Right ventricle myocardium inferior (tissue), 1 donor: ENCODE measurements at regions not wholly inside any gene's neighbourhood (a gene's known extent, or its start where the extent isn't known, plus 50 kb on each side); places are given as distances from the start of the nearest gene placed in this dataset.
A peak's percentile ranks its signal among the peaks of the same experiment; 100 is the strongest.
"Not testable (repeated sequence)": the region's sequence is repeated elsewhere in the genome, so short reads cannot be mapped to it uniquely, and the experiment has no call there.

Source experiments
- ATAC-seq: fragments of 200-7000 bp; cut with Tn5 transposase; one replicate; pipeline ENCODE4 v1.9.1; 2020; ENCODE audit warnings: mild to moderate bottlenecking, moderate library complexity
- DNase-seq: peaks from one replicate; pipeline ENCODE4 v3.0.0; 2021; ENCODE audit errors: missing footprints
- intact Hi-C: fragments of 100-400 bp; cut with DNase I; formaldehyde crosslinking; loops from one replicate; pipeline ENCODE4 v1.11.0; 2022
- donor health status: DM: no; HTN: yes; CAD: no; lungs with severe emphysema.

GRCh38 chr11:44469412-44469811, 96.1 kb upstream of the CD82 start:
- DNase-seq (no peak), ATAC-seq (no peak)
- intact Hi-C loops, result no loop called here

DNA sequence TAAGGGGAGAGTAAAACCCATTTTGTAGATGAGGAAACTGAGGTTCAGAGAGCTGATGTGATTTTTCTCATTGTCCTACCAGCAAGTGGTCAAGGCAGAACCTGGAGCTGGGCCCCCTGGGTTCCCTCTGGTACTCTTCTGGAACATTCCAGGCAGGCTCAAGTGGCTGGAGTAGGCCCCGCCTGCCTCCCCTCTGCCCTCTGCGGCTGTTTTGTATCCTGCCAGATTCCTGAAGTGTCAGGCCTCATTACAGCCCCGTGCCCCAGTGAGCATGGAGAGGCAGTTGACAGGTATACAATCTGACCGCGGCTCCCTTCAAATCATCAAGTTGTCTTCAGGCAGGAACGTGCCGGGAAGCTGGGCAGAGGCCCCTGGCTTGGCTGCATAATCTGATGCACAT, 94.6 kb upstream of the CD82 start:
- intact Hi-C loops, result no loop called here
- ATAC-seq, result peak; percentile 65
- no peak for DNase-seq

DNA sequence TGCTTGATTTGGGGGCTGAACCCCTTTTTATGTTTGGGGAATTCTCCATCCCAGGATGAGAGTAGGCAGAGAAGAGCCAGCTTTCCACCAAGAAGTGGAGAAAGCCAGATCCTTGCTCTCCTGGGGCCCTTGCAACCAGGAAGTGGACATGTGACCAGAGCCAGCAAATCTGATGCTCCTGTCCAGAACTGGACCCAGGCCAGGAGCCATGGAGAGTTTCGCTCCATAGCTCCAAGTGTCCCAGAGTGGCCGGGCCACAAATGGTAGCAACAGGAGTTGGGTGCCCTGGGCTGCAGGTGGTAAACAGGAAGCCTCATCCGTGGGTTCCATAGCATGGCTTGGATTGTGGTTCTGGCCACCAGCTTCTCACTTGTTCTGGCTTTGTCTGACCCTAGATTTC, 93.9 kb upstream of the CD82 start:
- ATAC-seq (no peak), DNase-seq (no peak)
- intact Hi-C loops, result no loop called here

GRCh38 chr11:44472916-44473315, 92.5 kb upstream of the CD82 start:
- DNase-seq (no peak), ATAC-seq (no peak)
- intact Hi-C loops, result no loop called here

GRCh38 chr11:44474702-44475101, 90.8 kb upstream of the CD82 start:
- no peak for DNase-seq
- no peak for ATAC-seq
- intact Hi-C loops, result no loop called here

GRCh38 chr11:44475114-44475686, 90.3 kb upstream of the CD82 start:
- intact Hi-C loops, result no loop called here
- ATAC-seq (peak; percentile 53), DNase-seq (no peak)

- intact Hi-C loops, result loop anchor here (5.0 kb wide), 1 partner anchor 195 kb away; no protein-coding TSS in a partner anchor
- not testable (repeated sequence) for ATAC-seq, DNase-seq
Measured at GRCh38 chr11:44482338-44482737, 83.1 kb upstream of the CD82 start.

DNA sequence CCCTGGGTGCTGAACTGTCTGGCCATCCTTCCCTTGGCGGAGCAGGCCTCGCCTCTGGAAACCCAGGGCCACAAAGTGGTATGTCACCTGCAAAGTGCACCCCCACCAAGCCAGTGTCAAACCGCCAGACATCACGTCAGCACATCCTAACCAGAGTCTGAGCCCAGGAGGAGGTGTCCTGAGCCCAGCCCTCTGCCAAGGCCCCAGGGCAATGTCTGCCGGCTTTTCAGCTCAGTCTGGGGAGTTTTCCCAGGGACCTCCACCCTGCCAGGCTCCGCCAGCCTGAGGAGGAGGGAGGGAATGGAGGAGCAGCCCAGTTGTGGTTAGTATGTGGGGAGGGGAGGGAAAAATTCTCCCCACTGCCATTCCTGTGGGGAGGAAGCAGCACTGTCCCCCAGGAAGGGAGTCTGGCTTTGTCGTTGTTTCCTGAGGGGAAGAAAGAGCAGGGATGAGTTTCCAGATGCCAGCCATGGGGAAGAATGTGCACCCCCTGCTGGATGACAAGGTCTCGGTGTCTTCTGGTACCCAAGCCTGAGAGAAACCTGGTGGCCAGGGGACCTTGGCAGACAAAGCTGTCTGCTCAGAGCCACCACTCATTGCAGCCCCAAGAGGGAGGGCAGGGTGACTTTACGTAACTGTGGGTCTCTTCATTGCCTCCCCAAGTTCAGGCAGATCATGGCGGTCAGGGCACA, 81.4 kb upstream of the CD82 start:
- intact Hi-C loops, result loop anchor here (5.0 kb wide), 1 partner anchor 197 kb away; no protein-coding TSS in a partner anchor
- ATAC-seq (peak; percentile 13), DNase-seq (no peak)

DNA sequence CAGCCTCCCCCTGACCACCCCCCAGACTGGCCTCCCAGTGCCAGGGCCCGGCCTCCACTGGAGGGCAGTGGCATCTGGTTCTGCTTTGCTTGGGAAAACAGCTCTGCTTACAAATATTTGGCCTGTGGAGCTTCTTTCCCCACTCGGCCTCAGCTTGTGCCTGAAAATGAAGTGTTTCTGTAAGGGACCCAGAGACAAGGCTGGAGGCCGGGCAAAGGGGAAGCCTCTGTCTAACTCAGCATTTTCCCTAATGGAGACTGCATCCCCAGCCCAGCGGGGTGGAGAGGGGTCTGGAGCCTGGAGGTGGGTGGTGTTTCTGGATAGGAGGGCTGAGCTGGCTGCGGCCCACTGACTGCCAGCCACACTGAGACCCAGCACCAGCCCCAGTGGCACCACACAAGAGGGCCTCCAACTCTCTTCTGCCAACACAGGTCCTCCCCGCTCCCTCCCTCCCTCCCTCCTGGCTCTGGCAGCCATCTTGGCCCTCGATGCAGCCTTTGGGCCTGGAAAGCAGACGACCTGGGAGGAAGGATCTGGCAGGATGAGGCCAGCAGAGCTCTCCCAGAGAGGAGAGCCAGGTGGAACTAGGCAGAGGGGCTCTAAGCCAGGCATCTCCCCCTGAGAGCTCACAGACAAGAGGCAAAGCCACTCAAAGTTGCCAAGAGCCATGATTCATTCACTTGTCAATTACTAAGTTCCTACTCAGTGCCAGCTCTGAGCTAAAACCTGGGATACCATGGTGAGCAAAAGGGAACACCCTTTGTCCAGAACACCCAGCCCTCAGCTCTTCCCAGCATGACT, 77.1 kb upstream of the CD82 start:
- no peak for ATAC-seq
- intact Hi-C loops, result no loop called here
- DNase-seq, result no peak

DNA sequence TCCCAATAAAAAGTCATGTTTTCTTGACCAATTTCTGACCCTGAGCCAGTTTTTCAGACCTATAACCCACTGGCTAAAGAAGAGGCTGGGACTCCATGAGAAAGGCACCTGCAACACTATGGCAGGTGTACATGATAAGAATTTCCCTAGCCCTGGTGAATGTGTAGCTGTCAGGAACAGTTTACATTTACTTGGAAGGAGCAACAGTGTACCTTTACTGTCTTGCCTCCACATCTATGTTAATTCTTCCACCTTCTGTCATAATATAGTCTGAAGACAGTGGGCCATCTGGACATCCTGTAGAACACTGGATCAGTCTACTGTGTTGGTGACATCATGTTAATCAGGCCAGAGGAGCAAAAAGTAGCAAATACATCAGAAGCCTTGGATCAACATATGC, 72.1 kb upstream of the CD82 start:
- no peak for DNase-seq
- intact Hi-C loops, result no loop called here
- no peak for ATAC-seq

- intact Hi-C loops, result no loop called here
- no peak for DNase-seq
- no peak for ATAC-seq
Measured at GRCh38 chr11:44493930-44494329, 71.5 kb upstream of the CD82 start.

GRCh38 chr11:44494785-44495184, 70.7 kb upstream of the CD82 start:
- no peak for ATAC-seq
- intact Hi-C loops, result no loop called here
- DNase-seq, result no peak

- no peak for ATAC-seq
- intact Hi-C loops, result no loop called here
Measured at GRCh38 chr11:44496391-44496790, 69.1 kb upstream of the CD82 start.

GRCh38 chr11:44498089-44498871, 67.2 kb upstream of the CD82 start:
- peak; percentile 69 for ATAC-seq
- no peak for DNase-seq
- intact Hi-C loops, result no loop called here

More at GRCh38 chr11:44496391-44496790, 69.1 kb upstream of the CD82 start:
- DNase-seq, result no peak

DNA sequence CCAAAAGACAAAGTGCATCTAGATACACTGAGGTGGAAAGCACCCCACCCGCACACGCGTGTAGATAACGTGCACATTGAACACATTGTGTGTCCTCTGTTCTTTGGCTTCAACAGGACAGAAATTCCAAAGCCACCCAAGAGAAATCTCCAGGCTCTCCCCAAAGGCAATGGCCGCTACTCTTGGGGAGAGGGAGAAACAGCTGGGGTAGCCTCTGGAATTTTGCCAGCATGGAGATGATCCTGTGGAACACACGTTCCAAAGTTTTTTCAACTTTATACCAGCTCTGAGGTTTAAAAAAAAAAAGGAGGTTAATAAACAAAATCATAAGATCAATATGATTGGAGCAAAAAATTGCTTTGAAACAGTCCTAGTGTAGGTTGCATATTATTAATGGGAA, 63.0 kb upstream of the CD82 start:
- ATAC-seq (no peak), DNase-seq (no peak)
- intact Hi-C loops, result no loop called here

GRCh38 chr11:44505581-44506054, 59.8 kb upstream of the CD82 start:
- ATAC-seq (no peak), DNase-seq (no peak)
- intact Hi-C loops, result no loop called here

- DNase-seq, result no peak
- ATAC-seq, result no peak
- intact Hi-C loops, result no loop called here
Measured at GRCh38 chr11:44506375-44507016, 59.0 kb upstream of the CD82 start.

GRCh38 chr11:44507491-44507890, 58.0 kb upstream of the CD82 start:
- no peak for ATAC-seq
- no peak for DNase-seq
- intact Hi-C loops, result no loop called here
